ENCODE measurements at regions not wholly inside any gene's neighbourhood (a gene's known extent, or its start where the extent isn't known, plus 50 kb on each side); places are given as distances from the start of the nearest gene placed in this dataset.

DNA sequence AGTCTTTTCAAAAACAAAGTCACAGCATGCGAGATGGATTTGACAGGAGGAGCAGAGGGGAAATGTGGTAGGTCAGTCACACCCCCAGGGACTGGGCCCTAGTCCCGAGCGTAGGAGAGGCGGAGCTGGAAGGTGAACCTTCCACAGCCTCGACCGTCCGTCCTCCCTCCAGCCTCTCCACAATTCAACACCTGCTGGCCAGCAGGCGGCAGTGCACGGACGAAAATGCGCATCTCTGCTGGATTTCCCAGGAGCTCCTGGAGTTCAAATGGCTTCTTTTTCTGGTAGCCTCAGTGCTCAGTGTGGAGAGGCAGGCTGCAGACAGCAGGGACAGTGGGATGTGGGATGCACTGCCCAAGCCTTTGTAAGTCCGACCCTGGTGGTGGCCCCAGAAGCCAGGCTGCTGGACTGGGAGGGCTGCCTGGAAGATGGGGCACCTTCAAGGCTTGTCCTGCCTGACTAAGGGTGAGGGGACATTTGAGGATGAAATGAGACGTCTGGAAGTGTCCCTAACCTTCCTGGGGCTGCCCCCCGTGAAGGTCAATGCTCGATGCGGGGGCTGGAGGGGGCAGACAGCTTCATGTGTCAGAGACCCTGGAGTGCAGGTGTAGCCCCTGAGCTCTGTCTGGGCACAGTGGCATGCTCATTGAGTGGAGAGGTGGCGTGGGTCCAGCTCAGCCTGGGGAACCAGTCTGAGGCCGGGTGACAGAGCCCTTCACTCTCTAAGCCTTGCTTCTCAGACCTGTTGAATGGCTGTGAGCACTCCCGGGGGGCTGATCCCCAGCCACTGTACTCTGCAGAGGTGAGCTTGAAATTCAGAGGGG is 189.5 kb downstream of the TFCP2L1 start:
- H3K27me3 ChIP-seq (ENCODE audit: control insufficient read depth, insufficient read depth, low read length), result no peaks in the 10 kb centered on the region; the same call in 1 of the 2 replicates
- H3K9me3 ChIP-seq (ENCODE audit: control insufficient read depth, insufficient read depth, low read length), result 0 out of 2 replicates have a peak, but pooled peaks cover 5% of the 10 kb centered on the region
- H3K9ac ChIP-seq (ENCODE audit: low read depth, low read length), result no peak overlapping the region
- no peaks in the 10 kb centered on the region for H3K4me1 ChIP-seq (ENCODE audit: control insufficient read depth, insufficient read depth, low read length)
- H3K4me3 ChIP-seq (ENCODE audit: low read depth, low read length), result no peak overlapping the region
- H3K27ac ChIP-seq (ENCODE audit: low read depth, low read length), result no peak overlapping the region
- no peaks in the 10 kb centered on the region for H3K36me3 ChIP-seq (ENCODE audit: control insufficient read depth, insufficient read depth, low read length)

GRCh38 chr2:121096611-121097010 is 188.4 kb downstream of the TFCP2L1 start:
- no peak overlapping the region for H3K9ac ChIP-seq (ENCODE audit: low read depth, low read length)
- H3K27me3 ChIP-seq (ENCODE audit: control insufficient read depth, insufficient read depth, low read length), result no peaks in the 10 kb centered on the region; the same call in 1 of the 2 replicates
- no peaks in the 10 kb centered on the region for H3K36me3 ChIP-seq (ENCODE audit: control insufficient read depth, insufficient read depth, low read length)
- no peak overlapping the region for H3K27ac ChIP-seq (ENCODE audit: low read depth, low read length)
- 0 out of 2 replicates have a peak, but pooled peaks cover 5% of the 10 kb centered on the region for H3K9me3 ChIP-seq (ENCODE audit: control insufficient read depth, insufficient read depth, low read length)
- no peaks in the 10 kb centered on the region for H3K4me1 ChIP-seq (ENCODE audit: control insufficient read depth, insufficient read depth, low read length)
- H3K4me3 ChIP-seq (ENCODE audit: low read depth, low read length), result no peak overlapping the region

GRCh38 chr2:121098556-121098955 is 186.4 kb downstream of the TFCP2L1 start:
- no peak overlapping the region for H3K4me3 ChIP-seq (ENCODE audit: low read depth, low read length)
- no peak overlapping the region for H3K27ac ChIP-seq (ENCODE audit: low read depth, low read length)
- H3K27me3 ChIP-seq (ENCODE audit: control insufficient read depth, insufficient read depth, low read length), result no peaks in the 10 kb centered on the region; the same call in 1 of the 2 replicates
- H3K4me1 ChIP-seq (ENCODE audit: control insufficient read depth, insufficient read depth, low read length), result no peaks in the 10 kb centered on the region
- no peaks in the 10 kb centered on the region for H3K9me3 ChIP-seq (ENCODE audit: control insufficient read depth, insufficient read depth, low read length)
- H3K9ac ChIP-seq (ENCODE audit: low read depth, low read length), result no peak overlapping the region
- H3K36me3 ChIP-seq (ENCODE audit: control insufficient read depth, insufficient read depth, low read length), result no peaks in the 10 kb centered on the region

DNA sequence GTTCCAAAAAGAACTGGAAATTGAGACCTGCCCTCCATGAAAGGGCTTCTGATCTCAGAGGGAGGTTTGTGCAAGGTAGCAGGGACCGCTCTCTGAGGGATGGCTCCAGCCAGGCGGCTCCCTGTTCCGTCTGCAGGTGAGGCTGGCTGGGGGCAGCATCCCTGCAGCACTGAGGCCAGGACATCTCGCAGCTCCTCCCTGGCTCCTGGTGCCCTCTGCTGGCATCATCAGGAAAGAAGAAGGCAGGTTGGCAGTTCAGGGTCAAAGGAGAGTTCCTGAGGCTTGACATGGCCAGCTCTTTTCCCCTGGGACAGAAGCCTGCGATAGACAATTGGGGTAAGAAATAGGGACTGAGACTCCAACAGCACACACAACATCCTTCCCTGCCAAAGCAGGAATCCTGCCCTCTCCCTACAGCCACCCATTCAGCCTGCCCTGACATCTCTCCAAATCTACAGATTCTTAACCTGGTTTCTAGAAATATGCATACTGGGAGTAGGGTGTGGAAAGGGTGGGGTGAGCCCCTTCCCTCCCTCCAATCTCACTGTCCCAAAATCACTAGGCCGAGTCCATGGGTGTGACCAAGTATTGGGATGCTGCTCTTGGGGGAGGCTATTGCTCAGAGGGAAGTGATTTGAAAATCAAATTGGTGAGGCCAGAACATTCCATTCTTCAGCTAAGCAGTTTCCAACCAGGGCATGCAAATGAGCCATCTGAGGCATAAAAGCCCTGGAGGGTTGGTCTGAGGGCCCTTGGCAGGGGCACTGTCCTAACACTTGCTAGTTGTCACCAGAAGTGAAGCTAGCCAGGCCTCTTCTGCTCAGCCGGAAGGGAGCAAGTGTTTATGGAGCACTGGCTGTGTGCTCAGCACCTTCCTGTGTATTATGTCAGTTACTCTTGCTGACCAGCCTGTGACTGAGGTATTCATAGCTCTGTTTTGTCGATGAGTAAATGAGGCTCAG is 185.4 kb downstream of the TFCP2L1 start:
- no peaks in the 10 kb centered on the region for H3K36me3 ChIP-seq (ENCODE audit: control insufficient read depth, insufficient read depth, low read length)
- H3K4me3 ChIP-seq (ENCODE audit: low read depth, low read length), result no peak overlapping the region
- H3K27me3 ChIP-seq (ENCODE audit: control insufficient read depth, insufficient read depth, low read length), result no peaks in the 10 kb centered on the region; the same call in 1 of the 2 replicates
- no peaks in the 10 kb centered on the region for H3K4me1 ChIP-seq (ENCODE audit: control insufficient read depth, insufficient read depth, low read length)
- H3K27ac ChIP-seq (ENCODE audit: low read depth, low read length), result no peak overlapping the region
- no peak overlapping the region for H3K9ac ChIP-seq (ENCODE audit: low read depth, low read length)
- H3K9me3 ChIP-seq (ENCODE audit: control insufficient read depth, insufficient read depth, low read length), result no peaks in the 10 kb centered on the region

GRCh38 chr2:121101093-121101715 is 183.8 kb downstream of the TFCP2L1 start:
- H3K9ac ChIP-seq (ENCODE audit: low read depth, low read length), result no peak overlapping the region
- no peaks in the 10 kb centered on the region; the same call in 1 of the 2 replicates for H3K27me3 ChIP-seq (ENCODE audit: control insufficient read depth, insufficient read depth, low read length)
- H3K9me3 ChIP-seq (ENCODE audit: control insufficient read depth, insufficient read depth, low read length), result no peaks in the 10 kb centered on the region
- no peak overlapping the region for H3K4me3 ChIP-seq (ENCODE audit: low read depth, low read length)
- no peak overlapping the region for H3K27ac ChIP-seq (ENCODE audit: low read depth, low read length)
- no peaks in the 10 kb centered on the region for H3K36me3 ChIP-seq (ENCODE audit: control insufficient read depth, insufficient read depth, low read length)
- H3K4me1 ChIP-seq (ENCODE audit: control insufficient read depth, insufficient read depth, low read length), result no peaks in the 10 kb centered on the region

GRCh38 chr2:121102941-121103340 is 182.1 kb downstream of the TFCP2L1 start:
- H3K27ac ChIP-seq (ENCODE audit: low read depth, low read length), result no peak overlapping the region
- no peak overlapping the region for H3K9ac ChIP-seq (ENCODE audit: low read depth, low read length)
- H3K9me3 ChIP-seq (ENCODE audit: control insufficient read depth, insufficient read depth, low read length), result no peaks in the 10 kb centered on the region
- H3K4me3 ChIP-seq (ENCODE audit: low read depth, low read length), result no peak overlapping the region
- no peaks in the 10 kb centered on the region for H3K4me1 ChIP-seq (ENCODE audit: control insufficient read depth, insufficient read depth, low read length)
- H3K27me3 ChIP-seq (ENCODE audit: control insufficient read depth, insufficient read depth, low read length), result no peaks in the 10 kb centered on the region; the same call in 1 of the 2 replicates
- H3K36me3 ChIP-seq (ENCODE audit: control insufficient read depth, insufficient read depth, low read length), result no peaks in the 10 kb centered on the region

GRCh38 chr2:121103960-121104359 is 181.0 kb downstream of the TFCP2L1 start:
- H3K36me3 ChIP-seq (ENCODE audit: control insufficient read depth, insufficient read depth, low read length), result no peaks in the 10 kb centered on the region
- no peaks in the 10 kb centered on the region for H3K27me3 ChIP-seq (ENCODE audit: control insufficient read depth, insufficient read depth, low read length)
- no peak overlapping the region for H3K4me3 ChIP-seq (ENCODE audit: low read depth, low read length)
- H3K4me1 ChIP-seq (ENCODE audit: control insufficient read depth, insufficient read depth, low read length), result no peaks in the 10 kb centered on the region
- no peaks in the 10 kb centered on the region for H3K9me3 ChIP-seq (ENCODE audit: control insufficient read depth, insufficient read depth, low read length)
- no peak overlapping the region for H3K27ac ChIP-seq (ENCODE audit: low read depth, low read length)
- H3K9ac ChIP-seq (ENCODE audit: low read depth, low read length), result no peak overlapping the region

DNA sequence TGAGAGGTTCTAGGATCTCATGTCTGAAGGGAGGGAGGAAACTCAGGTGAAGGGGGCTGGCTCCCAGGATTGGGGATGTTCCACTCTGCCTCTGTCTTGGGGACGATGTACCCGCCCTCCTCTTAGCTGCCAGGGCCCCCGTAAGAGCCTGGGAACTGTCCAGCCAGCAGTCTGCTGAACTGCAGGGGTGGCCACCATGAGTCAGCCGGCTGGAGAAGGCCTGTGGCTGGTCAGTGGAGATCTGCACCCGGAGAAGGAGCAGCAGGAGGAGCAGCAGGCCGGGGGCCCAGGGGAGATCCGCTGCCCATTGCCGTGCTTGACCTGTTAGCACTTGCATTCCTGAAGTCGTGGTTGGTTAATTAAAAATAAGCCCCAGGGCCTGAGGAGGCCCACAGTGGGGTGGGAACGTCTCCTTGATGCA is 180.3 kb downstream of the TFCP2L1 start:
- no peak overlapping the region for H3K9ac ChIP-seq (ENCODE audit: low read depth, low read length)
- H3K4me1 ChIP-seq (ENCODE audit: control insufficient read depth, insufficient read depth, low read length), result no peaks in the 10 kb centered on the region
- H3K4me3 ChIP-seq (ENCODE audit: low read depth, low read length), result no peak overlapping the region
- no peaks in the 10 kb centered on the region for H3K27me3 ChIP-seq (ENCODE audit: control insufficient read depth, insufficient read depth, low read length)
- no peaks in the 10 kb centered on the region for H3K9me3 ChIP-seq (ENCODE audit: control insufficient read depth, insufficient read depth, low read length)
- no peak overlapping the region for H3K27ac ChIP-seq (ENCODE audit: low read depth, low read length)
- no peaks in the 10 kb centered on the region for H3K36me3 ChIP-seq (ENCODE audit: control insufficient read depth, insufficient read depth, low read length)

GRCh38 chr2:121110924-121111323 is 174.1 kb downstream of the TFCP2L1 start:
- no peak overlapping the region for H3K27ac ChIP-seq (ENCODE audit: low read depth, low read length)
- H3K4me1 ChIP-seq (ENCODE audit: control insufficient read depth, insufficient read depth, low read length), result no peaks in the 10 kb centered on the region
- no peak overlapping the region for H3K9ac ChIP-seq (ENCODE audit: low read depth, low read length)
- no peaks in the 10 kb centered on the region for H3K27me3 ChIP-seq (ENCODE audit: control insufficient read depth, insufficient read depth, low read length)
- H3K4me3 ChIP-seq (ENCODE audit: low read depth, low read length), result no peak overlapping the region
- H3K36me3 ChIP-seq (ENCODE audit: control insufficient read depth, insufficient read depth, low read length), result no peaks in the 10 kb centered on the region
- H3K9me3 ChIP-seq (ENCODE audit: control insufficient read depth, insufficient read depth, low read length), result no peaks in the 10 kb centered on the region; the same call in 1 of the 2 replicates

GRCh38 chr2:121118951-121119350 is 166.1 kb downstream of the TFCP2L1 start:
- no peak overlapping the region for H3K27ac ChIP-seq (ENCODE audit: low read depth, low read length)
- no peaks in the 10 kb centered on the region for H3K4me1 ChIP-seq (ENCODE audit: control insufficient read depth, insufficient read depth, low read length)
- H3K4me3 ChIP-seq (ENCODE audit: low read depth, low read length), result no peak overlapping the region
- no peaks in the 10 kb centered on the region for H3K36me3 ChIP-seq (ENCODE audit: control insufficient read depth, insufficient read depth, low read length)
- H3K9me3 ChIP-seq (ENCODE audit: control insufficient read depth, insufficient read depth, low read length), result no peaks in the 10 kb centered on the region
- H3K27me3 ChIP-seq (ENCODE audit: control insufficient read depth, insufficient read depth, low read length), result no peaks in the 10 kb centered on the region
- H3K9ac ChIP-seq (ENCODE audit: low read depth, low read length), result no peak overlapping the region

Measured in HUES48 (cell line).